HepG2 (cell line): ENCODE measurements at regions not wholly inside any gene's neighbourhood (a gene's known extent, or its start where the extent isn't known, plus 50 kb on each side); places are given as distances from the start of the nearest gene placed in this dataset.

Source experiments
- ATAC-seq: fragments of 200-7000 bp; cut with Tn5 transposase; 3 replicates; pipeline ENCODE4 v1.9.1; 2020; ENCODE audit warnings: mild to moderate bottlenecking, moderate library complexity
- BruUV-seq: library from RNA; stranded (reverse); fragments of 400-500 nt; replicated peaks from 2 replicates; lab custom pipeline; 2021; lab: Mats Ljungman, UMichigan
- CTCF ChIA-PET: fragments of 300-600 bp; formaldehyde crosslinking; extraction: SDS; loops from one replicate; lab custom pipeline; 2021; ENCODE audit warnings: low total read pairs, inconsistent platforms, low intra/inter-chr PET ratio; lab: Yijun Ruan, JAX
- POLR2A ChIA-PET: fragments of 350-600 bp; sonication (Branson Sonifier 250); formaldehyde crosslinking; loops from one replicate; lab custom pipeline; 2020; ENCODE audit warnings: antibody characterized with exemption, inconsistent platforms; lab: Yijun Ruan, JAX
- DNase-seq: peaks from one replicate; pipeline ENCODE4 v3.0.0-alpha.2; 2015; ENCODE audit warnings: low spot score
- FAIRE-seq: peaks from 3 replicates; lab custom pipeline; 2011; peaks lifted over from hg19 to GRCh38; lab: Jason Lieb, UNC
- H2AFZ ChIP-seq: one replicate; pipeline ENCODE4 v1.6.1; 2011; ENCODE audit warnings: low read length, inconsistent platforms
- H3K27ac ChIP-seq: fragments of 300-600 bp; 3 replicates; pipeline ENCODE4 v1.8.0; 2011; ENCODE audit warnings: mixed run types, mild to moderate bottlenecking, mixed read lengths, low read length, inconsistent platforms; ENCODE audit not compliant: insufficient read depth; ENCODE audit errors: extremely low read length
- H3K27me3 ChIP-seq, 2 experiments: fragments of 200-600 bp in 1 of 2; 2 replicates in 1 of 2; 3 replicates in 1 of 2; pipeline versions ENCODE4 v1.6.0 to v1.8.0; 2011; ENCODE audit warnings: low read length in 2 of 2, mild to moderate bottlenecking in 2 of 2, moderate library complexity in 2 of 2, inconsistent platforms in 1 of 2; ENCODE audit not compliant: insufficient read depth in 2 of 2, control insufficient read depth in 1 of 2
- H3K36me3 ChIP-seq, 2 experiments: fragments of 200-600 bp in 1 of 2; replicated peaks in 1 of 2; 2 replicates in 1 of 2; 3 replicates in 1 of 2; pipeline versions ENCODE4 v1.5.1 to v1.8.0; 2011; ENCODE audit warnings: low read length in 2 of 2, inconsistent platforms in 1 of 2; ENCODE audit not compliant: insufficient read depth in 2 of 2, control insufficient read depth in 1 of 2
- H3K4me1 ChIP-seq: 2 replicates; pipeline ENCODE4 v1.5.1; 2012; ENCODE audit warnings: low read length, inconsistent platforms; ENCODE audit not compliant: insufficient read depth
- H3K4me2 ChIP-seq: 2 replicates; pipeline ENCODE4 v1.6.0; 2011; ENCODE audit warnings: low read depth, low read length, inconsistent platforms
- H3K4me3 ChIP-seq, 3 experiments: fragments of 200-600 bp in 1 of 3; sonication (generic), shearing (Covaris generic) in 1 of 3; replicated peaks in 1 of 3; 2 replicates each; pipeline ENCODE4 v1.5.1; 2011 to 2016; ENCODE audit warnings: low read length in 3 of 3, inconsistent platforms in 2 of 3, low read depth in 2 of 3, mild to moderate bottlenecking in 2 of 3, control low read depth in 1 of 3, mixed read lengths in 1 of 3; ENCODE audit not compliant: insufficient read depth in 1 of 3
- H3K79me2 ChIP-seq: one replicate; pipeline ENCODE4 v1.6.1; 2011; ENCODE audit warnings: low read length, inconsistent platforms; ENCODE audit not compliant: insufficient read depth
- H3K9ac ChIP-seq: 2 replicates; pipeline ENCODE4 v1.6.0; 2011; ENCODE audit warnings: mild to moderate bottlenecking, low read depth, low read length, inconsistent platforms; ENCODE audit not compliant: insufficient read depth
- H3K9me3 ChIP-seq: 2 replicates; pipeline ENCODE4 v1.5.1; 2012; ENCODE audit warnings: mild to moderate bottlenecking, low read length
- H4K20me1 ChIP-seq: 2 replicates; pipeline ENCODE4 v1.6.0; 2011; ENCODE audit warnings: inconsistent platforms, mild to moderate bottlenecking, low read length, moderate library complexity; ENCODE audit not compliant: insufficient read depth
- ETV6 ChIP-seq: sonication (generic); formaldehyde crosslinking; conservative IDR thresholded peaks from 2 replicates; pipeline ENCODE4 v1.4.0; 2020; ENCODE audit warnings: missing genetic modification reagents
- GABPA ChIP-seq, 2 experiments: IDR thresholded peaks; 2 replicates each; pipeline ENCODE4 v1.6.1; 2011 to 2016; ENCODE audit warnings: low read depth in 2 of 2, low read length in 1 of 2, missing biosample characterization in 1 of 2, missing genetic modification characterization in 1 of 2
- HMG20B ChIP-seq: conservative IDR thresholded peaks from 2 replicates; pipeline ENCODE4 v1.6.1; 2016; ENCODE audit warnings: missing genetic modification reagents, missing compliant biosample characterization
- JARID2 ChIP-seq: sonication (generic); formaldehyde crosslinking; IDR thresholded peaks from 2 replicates; pipeline ENCODE4 v1.8.1; 2023; ENCODE audit warnings: missing genetic modification reagents, inconsistent platforms; ENCODE audit not compliant: insufficient replicate concordance
- KLF15 ChIP-seq: sonication (generic); formaldehyde crosslinking; IDR thresholded peaks from 2 replicates; pipeline ENCODE4 v1.8.1; 2023; ENCODE audit warnings: borderline replicate concordance, mild to moderate bottlenecking, inconsistent platforms, missing genetic modification reagents, mixed read lengths
- KLF6 ChIP-seq: IDR thresholded peaks from 2 replicates; pipeline ENCODE4 v1.8.0; 2016; ENCODE audit warnings: missing biosample characterization, missing genetic modification reagents
- KLF9 ChIP-seq: IDR thresholded peaks from 2 replicates; pipeline ENCODE4 v1.6.1; 2016; ENCODE audit warnings: low read depth
- MEF2D ChIP-seq: sonication (generic); formaldehyde crosslinking; IDR thresholded peaks from 2 replicates; pipeline ENCODE4 v1.5.1; 2020; ENCODE audit warnings: mild to moderate bottlenecking, missing genetic modification reagents
- SNAI1 ChIP-seq: sonication (generic); formaldehyde crosslinking; IDR thresholded peaks from 2 replicates; pipeline ENCODE4 v1.5.0; 2020; ENCODE audit warnings: mild to moderate bottlenecking, missing genetic modification reagents, borderline replicate concordance
- SP1 ChIP-seq, 2 experiments: fragments of 450-650 bp in 1 of 2; sonication (generic) in 1 of 2; formaldehyde crosslinking in 1 of 2; IDR thresholded peaks; 2 replicates each; pipeline versions ENCODE4 v1.4.0 to v1.6.1; 2016 to 2020; ENCODE audit warnings: missing genetic modification reagents in 1 of 2
- ZBTB49 ChIP-seq: sonication (generic); formaldehyde crosslinking; IDR thresholded peaks from 2 replicates; pipeline ENCODE4 v1.4.0; 2020; ENCODE audit warnings: missing genetic modification reagents, borderline replicate concordance
- ZFP36 ChIP-seq: fragments of 150-350 bp; IDR thresholded peaks from 2 replicates; pipeline ENCODE4 v1.6.1; 2018; ENCODE audit warnings: borderline replicate concordance, low read length, low read depth; ENCODE audit not compliant: partially characterized antibody
- ZGPAT ChIP-seq: IDR thresholded peaks from 2 replicates; pipeline ENCODE4 v1.6.1; 2016; ENCODE audit warnings: mild to moderate bottlenecking
- ZNF775 ChIP-seq: sonication (generic); formaldehyde crosslinking; IDR thresholded peaks from 2 replicates; pipeline ENCODE4 v1.4.0; 2020; ENCODE audit warnings: missing genetic modification reagents, mild to moderate bottlenecking, moderate library complexity, borderline replicate concordance
- WGBS: methylation state at CpG from one replicate; pipeline ENCODE4 v1.1.6; 2017; ENCODE audit warnings: low lambda C conversion rate; 5-methylcytosine and 5-hydroxymethylcytosine counted together
- in situ Hi-C: cut with HindIII; loops from 2 replicates; pipeline ENCODE4 v1.10.0; 2017; ENCODE audit warnings: low pct_unique_long_range_greater_than_20kb; ENCODE audit not compliant: extremely low pct_ligation_motif_present
- intact Hi-C: fragments of 100-400 bp; cut with micrococcal nuclease; formaldehyde crosslinking; loops from one replicate; pipeline ENCODE4 v1.10.0; 2022; ENCODE audit not compliant: unreplicated experiment
- TF ChIP-seq, protein P1 (sequence below): sonication (generic); formaldehyde crosslinking; IDR thresholded peaks from 2 replicates; pipeline ENCODE4 v1.8.0; 2023; ENCODE audit warnings: mild to moderate bottlenecking, missing genetic modification reagents
- TF ChIP-seq, protein P2 (sequence below): sonication (generic); formaldehyde crosslinking; IDR thresholded peaks from 2 replicates; pipeline ENCODE4 v1.9.0; 2021; ENCODE audit warnings: missing genetic modification reagents, borderline replicate concordance

DNA sequence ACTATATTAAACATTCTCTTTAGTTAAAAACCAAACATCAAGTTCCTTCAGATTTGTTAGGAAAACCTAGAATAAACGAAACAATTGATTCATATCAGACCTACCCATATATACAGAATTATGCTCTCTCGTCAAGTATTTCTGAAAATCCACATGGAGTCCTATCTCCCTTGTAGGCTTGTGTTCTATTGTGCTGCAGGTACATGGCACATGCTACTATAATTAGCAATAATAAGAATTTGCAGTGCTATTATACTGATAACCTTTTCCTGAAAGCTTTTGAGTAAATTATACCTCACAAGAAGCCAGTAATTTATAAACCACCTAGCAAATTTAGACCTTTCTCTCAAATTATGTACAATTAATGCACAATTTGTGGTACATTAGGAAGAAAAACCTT is 158.6 kb upstream of the STK17B start:
- intact Hi-C loops, result no loop called here
- no peaks in the 10 kb centered on the region for H3K36me3 ChIP-seq
- no peak overlapping the region for H3K4me2 ChIP-seq
- H4K20me1 ChIP-seq, result no peaks in the 10 kb centered on the region
- H3K4me3 ChIP-seq, result no peak overlapping the region
- no TSS peak for BruUV-seq
- H3K79me2 ChIP-seq, result no peaks in the 10 kb centered on the region
- H2AFZ ChIP-seq, result no peak overlapping the region
- POLR2A ChIA-PET, result no interaction called here
- TF ChIP-seq HMG20B (CRISPR knock-in tag) (no peak), ZBTB49 (CRISPR knock-in tag) (no peak), MEF2D (CRISPR knock-in tag) (no peak), KLF15 (CRISPR knock-in tag) (no peak), ZNF775 (CRISPR knock-in tag) (no peak), ZGPAT (CRISPR knock-in tag) (no peak), SP1 (IDR thresholded peaks at IDR 0.05) (no peak), SP1 (CRISPR knock-in tag; IDR thresholded peaks at IDR 0.05) (no peak), KLF6 (CRISPR knock-in tag) (no peak), ZFP36 (no peak), GABPA (IDR thresholded peaks at IDR 0.05; ENCODE audit: low read depth, low read length) (no peak), GABPA (CRISPR knock-in tag; IDR thresholded peaks at IDR 0.05; ENCODE audit: low read depth) (no peak), JARID2 (CRISPR knock-in tag) (no peak), SNAI1 (CRISPR knock-in tag) (no peak), ETV6 (no peak), KLF9 (no peak)
- TF ChIP-seq, protein P1, sequence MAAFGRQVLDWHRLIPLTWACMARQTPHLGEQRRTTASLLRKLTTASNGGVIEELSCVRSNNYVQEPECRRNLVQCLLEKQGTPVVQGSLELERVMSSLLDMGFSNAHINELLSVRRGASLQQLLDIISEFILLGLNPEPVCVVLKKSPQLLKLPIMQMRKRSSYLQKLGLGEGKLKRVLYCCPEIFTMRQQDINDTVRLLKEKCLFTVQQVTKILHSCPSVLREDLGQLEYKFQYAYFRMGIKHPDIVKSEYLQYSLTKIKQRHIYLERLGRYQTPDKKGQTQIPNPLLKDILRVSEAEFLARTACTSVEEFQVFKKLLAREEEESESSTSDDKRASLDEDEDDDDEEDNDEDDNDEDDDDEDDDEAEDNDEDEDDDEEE (CRISPR knock-in tag), result no peak
- TF ChIP-seq, protein P2, sequence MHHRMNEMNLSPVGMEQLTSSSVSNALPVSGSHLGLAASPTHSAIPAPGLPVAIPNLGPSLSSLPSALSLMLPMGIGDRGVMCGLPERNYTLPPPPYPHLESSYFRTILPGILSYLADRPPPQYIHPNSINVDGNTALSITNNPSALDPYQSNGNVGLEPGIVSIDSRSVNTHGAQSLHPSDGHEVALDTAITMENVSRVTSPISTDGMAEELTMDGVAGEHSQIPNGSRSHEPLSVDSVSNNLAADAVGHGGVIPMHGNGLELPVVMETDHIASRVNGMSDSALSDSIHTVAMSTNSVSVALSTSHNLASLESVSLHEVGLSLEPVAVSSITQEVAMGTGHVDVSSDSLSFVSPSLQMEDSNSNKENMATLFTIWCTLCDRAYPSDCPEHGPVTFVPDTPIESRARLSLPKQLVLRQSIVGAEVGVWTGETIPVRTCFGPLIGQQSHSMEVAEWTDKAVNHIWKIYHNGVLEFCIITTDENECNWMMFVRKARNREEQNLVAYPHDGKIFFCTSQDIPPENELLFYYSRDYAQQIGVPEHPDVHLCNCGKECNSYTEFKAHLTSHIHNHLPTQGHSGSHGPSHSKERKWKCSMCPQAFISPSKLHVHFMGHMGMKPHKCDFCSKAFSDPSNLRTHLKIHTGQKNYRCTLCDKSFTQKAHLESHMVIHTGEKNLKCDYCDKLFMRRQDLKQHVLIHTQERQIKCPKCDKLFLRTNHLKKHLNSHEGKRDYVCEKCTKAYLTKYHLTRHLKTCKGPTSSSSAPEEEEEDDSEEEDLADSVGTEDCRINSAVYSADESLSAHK (CRISPR knock-in tag), result no peak
- TF ChIP-seq, all 625 proteins: peak for 0
- CTCF ChIA-PET, result no interaction called here
- no peak for FAIRE-seq
- Histone ChIP-seq H3K27ac (no peak overlapping the region), H3K9me3 (no peaks in the 10 kb centered on the region), H3K9ac (no peak overlapping the region), H3K4me1 (no peaks in the 10 kb centered on the region), H3K27me3 (peaks cover 0 to 8% of the 10 kb centered on the region in 2 experiments; a peak in 2 of 5 replicates)
- DNase-seq, result no peak
- no peak for ATAC-seq
- WGBS, result 2% methylated on average over 2 of the region's 2 CpGs
- in situ Hi-C loops, result no loop called here
